ENCODE measurements at regions not wholly inside any gene's neighbourhood (a gene's known extent, or its start where the extent isn't known, plus 50 kb on each side); places are given as distances from the start of the nearest gene placed in this dataset.

DNA sequence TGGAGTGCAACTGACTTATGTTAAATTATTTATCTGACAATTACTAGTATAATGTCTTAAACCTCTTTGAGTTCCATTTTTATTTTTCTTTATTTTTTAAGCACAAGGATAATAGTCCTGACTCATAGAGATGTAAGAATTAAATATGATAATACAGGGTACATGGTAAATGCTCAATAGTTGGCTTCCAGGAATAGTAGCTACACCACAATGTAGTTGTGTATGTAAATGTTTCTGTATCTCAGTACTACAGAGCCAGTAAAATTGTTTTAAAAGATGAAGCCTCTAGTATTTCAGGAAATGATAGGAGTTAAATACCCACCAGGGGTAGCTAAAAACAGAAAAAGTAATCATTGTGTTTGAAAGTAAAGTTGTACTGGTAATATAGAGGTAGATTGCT lies 487.4 kb upstream of the IRAK1BP1 start:
- H3K9me3 ChIP-seq (ENCODE audit: control insufficient read depth, insufficient read depth, low read depth, low read length), result no peaks in the 10 kb centered on the region
- H3K4me3 ChIP-seq (ENCODE audit: low read depth in 2 of 2, low read length in 2 of 2), result no peak overlapping the region
- ChIA-PET CTCF (no interaction called here), POLR2A (no interaction called here)
- H3K4me1 ChIP-seq (ENCODE audit: control insufficient read depth, insufficient read depth, low read length), result no peaks in the 10 kb centered on the region
- DNase-seq (ENCODE audit: low read depth, low spot score) (no peak), ATAC-seq (no peak)
- no peaks in the 10 kb centered on the region for H3K27me3 ChIP-seq (ENCODE audit: control insufficient read depth, insufficient read depth, low read length)
- BruUV-seq (replicated peaks), result no TSS peak
- intact Hi-C loops (cut with micrococcal nuclease; ENCODE audit: unreplicated experiment), result no loop called here
- no peak overlapping the region for H3K27ac ChIP-seq (ENCODE audit: low read length)
- H3K36me3 ChIP-seq (ENCODE audit: control insufficient read depth, insufficient read depth, low read length), result no peaks in the 10 kb centered on the region
- in situ Hi-C loops (cut with HindIII; ENCODE audit: low pct_unique_long_range_greater_than_20kb, low sequenced_read_pairs), result no loop called here
- TF ChIP-seq POLR2AphosphoS5 (IDR thresholded peaks at IDR 0.05; ENCODE audit: low read depth, low read length) (no peak), SIN3A (IDR thresholded peaks at IDR 0.05; ENCODE audit: borderline replicate concordance, insufficient read depth, low read depth, low read length) (no peak), TCF7L2 (IDR thresholded peaks at IDR 0.05; ENCODE audit: low read depth, low read length) (no peak)
- TF ChIP-seq, protein P1, sequence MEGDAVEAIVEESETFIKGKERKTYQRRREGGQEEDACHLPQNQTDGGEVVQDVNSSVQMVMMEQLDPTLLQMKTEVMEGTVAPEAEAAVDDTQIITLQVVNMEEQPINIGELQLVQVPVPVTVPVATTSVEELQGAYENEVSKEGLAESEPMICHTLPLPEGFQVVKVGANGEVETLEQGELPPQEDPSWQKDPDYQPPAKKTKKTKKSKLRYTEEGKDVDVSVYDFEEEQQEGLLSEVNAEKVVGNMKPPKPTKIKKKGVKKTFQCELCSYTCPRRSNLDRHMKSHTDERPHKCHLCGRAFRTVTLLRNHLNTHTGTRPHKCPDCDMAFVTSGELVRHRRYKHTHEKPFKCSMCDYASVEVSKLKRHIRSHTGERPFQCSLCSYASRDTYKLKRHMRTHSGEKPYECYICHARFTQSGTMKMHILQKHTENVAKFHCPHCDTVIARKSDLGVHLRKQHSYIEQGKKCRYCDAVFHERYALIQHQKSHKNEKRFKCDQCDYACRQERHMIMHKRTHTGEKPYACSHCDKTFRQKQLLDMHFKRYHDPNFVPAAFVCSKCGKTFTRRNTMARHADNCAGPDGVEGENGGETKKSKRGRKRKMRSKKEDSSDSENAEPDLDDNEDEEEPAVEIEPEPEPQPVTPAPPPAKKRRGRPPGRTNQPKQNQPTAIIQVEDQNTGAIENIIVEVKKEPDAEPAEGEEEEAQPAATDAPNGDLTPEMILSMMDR (IDR thresholded peaks at IDR 0.05), result no peak
- TF ChIP-seq, protein P2, sequence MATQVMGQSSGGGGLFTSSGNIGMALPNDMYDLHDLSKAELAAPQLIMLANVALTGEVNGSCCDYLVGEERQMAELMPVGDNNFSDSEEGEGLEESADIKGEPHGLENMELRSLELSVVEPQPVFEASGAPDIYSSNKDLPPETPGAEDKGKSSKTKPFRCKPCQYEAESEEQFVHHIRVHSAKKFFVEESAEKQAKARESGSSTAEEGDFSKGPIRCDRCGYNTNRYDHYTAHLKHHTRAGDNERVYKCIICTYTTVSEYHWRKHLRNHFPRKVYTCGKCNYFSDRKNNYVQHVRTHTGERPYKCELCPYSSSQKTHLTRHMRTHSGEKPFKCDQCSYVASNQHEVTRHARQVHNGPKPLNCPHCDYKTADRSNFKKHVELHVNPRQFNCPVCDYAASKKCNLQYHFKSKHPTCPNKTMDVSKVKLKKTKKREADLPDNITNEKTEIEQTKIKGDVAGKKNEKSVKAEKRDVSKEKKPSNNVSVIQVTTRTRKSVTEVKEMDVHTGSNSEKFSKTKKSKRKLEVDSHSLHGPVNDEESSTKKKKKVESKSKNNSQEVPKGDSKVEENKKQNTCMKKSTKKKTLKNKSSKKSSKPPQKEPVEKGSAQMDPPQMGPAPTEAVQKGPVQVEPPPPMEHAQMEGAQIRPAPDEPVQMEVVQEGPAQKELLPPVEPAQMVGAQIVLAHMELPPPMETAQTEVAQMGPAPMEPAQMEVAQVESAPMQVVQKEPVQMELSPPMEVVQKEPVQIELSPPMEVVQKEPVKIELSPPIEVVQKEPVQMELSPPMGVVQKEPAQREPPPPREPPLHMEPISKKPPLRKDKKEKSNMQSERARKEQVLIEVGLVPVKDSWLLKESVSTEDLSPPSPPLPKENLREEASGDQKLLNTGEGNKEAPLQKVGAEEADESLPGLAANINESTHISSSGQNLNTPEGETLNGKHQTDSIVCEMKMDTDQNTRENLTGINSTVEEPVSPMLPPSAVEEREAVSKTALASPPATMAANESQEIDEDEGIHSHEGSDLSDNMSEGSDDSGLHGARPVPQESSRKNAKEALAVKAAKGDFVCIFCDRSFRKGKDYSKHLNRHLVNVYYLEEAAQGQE (IDR thresholded peaks at IDR 0.05; ENCODE audit: insufficient read depth in 1 of 2, low read depth in 2 of 2, low read length in 1 of 2), result no peak

DNA sequence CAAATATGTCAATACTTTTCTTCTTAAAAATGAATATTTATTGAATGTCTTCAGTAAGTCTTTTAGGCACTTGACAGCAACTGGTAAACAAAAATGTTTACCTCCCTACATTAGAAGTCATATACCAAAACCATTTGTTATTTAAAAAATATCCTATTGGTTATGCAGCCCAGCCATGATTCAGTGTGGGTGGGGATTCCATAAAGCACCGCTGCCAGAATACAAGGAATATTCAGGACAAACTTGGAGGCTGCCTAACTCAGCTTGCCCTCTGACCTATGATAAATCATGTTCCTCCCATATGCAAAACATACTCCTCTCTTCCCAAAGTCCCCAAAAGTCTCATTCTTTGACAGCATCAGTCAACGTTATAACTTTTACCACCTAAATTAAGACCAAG lies 486.8 kb upstream of the IRAK1BP1 start:
- no peaks in the 10 kb centered on the region for H3K36me3 ChIP-seq (ENCODE audit: control insufficient read depth, insufficient read depth, low read length)
- in situ Hi-C loops (cut with HindIII; ENCODE audit: low pct_unique_long_range_greater_than_20kb, low sequenced_read_pairs), result no loop called here
- CTCF ChIA-PET, result no interaction called here

More for the DNA sequence above, 486.8 kb upstream of the IRAK1BP1 start:
- ATAC-seq (no peak), DNase-seq (ENCODE audit: low read depth, low spot score) (no peak)
- POLR2A ChIA-PET, result no interaction called here
- Histone ChIP-seq H3K27ac (ENCODE audit: low read length) (no peak overlapping the region), H3K4me1 (ENCODE audit: control insufficient read depth, insufficient read depth, low read length) (no peaks in the 10 kb centered on the region), H3K27me3 (ENCODE audit: control insufficient read depth, insufficient read depth, low read length) (no peaks in the 10 kb centered on the region), H3K9me3 (ENCODE audit: control insufficient read depth, insufficient read depth, low read depth, low read length) (no peaks in the 10 kb centered on the region), H3K4me3 (ENCODE audit: low read depth in 2 of 2, low read length in 2 of 2) (no peak overlapping the region)
- no TSS peak for BruUV-seq (replicated peaks)
- TF ChIP-seq TCF7L2 (IDR thresholded peaks at IDR 0.05; ENCODE audit: low read depth, low read length), result no peak
- TF ChIP-seq, protein P1 (IDR thresholded peaks at IDR 0.05), result no peak
- TF ChIP-seq SIN3A (IDR thresholded peaks at IDR 0.05; ENCODE audit: borderline replicate concordance, insufficient read depth, low read depth, low read length), result no peak
- TF ChIP-seq, protein P2 (IDR thresholded peaks at IDR 0.05; ENCODE audit: insufficient read depth in 1 of 2, low read depth in 2 of 2, low read length in 1 of 2), result no peak
- intact Hi-C loops (cut with micrococcal nuclease; ENCODE audit: unreplicated experiment), result no loop called here

All from Panc1 (cell line).